HUDEP-2 (cell line): ENCODE measurements at regions not wholly inside any gene's neighbourhood (a gene's known extent, or its start where the extent isn't known, plus 50 kb on each side); places are given as distances from the start of the nearest gene placed in this dataset.
"Not testable (repeated sequence)": the region's sequence is repeated elsewhere in the genome, so short reads cannot be mapped to it uniquely, and the experiment has no call there.

Experiments
- DNase-seq, 76 experiments: peaks; one replicate each; lab custom pipeline; 2025; ENCODE audit not compliant: unreplicated experiment in 76 of 76; lab: John Stamatoyannopoulos, UW

- DNase-seq = peak in 9 of 76 experiments; percentile 1 to 36 (median 9)
Observed at GRCh38 chr1:213572912-213573647, 414.7 kb upstream of the PROX1 start.

DNA sequence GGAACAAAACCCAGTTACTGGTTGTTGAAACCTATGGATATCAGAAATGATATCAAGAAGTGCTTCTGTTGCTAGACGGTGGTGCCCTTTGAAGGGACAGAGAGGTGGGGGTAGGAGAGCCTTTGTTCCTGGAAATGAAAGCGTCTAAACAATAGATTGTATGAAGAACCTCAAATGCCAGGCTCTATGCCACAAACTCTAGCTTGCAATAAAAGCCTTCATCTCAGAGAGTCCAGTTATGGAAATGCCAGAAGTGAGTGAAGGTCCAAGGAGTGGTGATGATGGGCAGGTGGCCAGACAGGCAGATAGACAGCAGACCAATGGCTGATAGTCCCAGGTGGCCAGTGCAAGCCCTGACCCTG, 414.1 kb upstream of the PROX1 start:
- DNase-seq = no peak

DNA sequence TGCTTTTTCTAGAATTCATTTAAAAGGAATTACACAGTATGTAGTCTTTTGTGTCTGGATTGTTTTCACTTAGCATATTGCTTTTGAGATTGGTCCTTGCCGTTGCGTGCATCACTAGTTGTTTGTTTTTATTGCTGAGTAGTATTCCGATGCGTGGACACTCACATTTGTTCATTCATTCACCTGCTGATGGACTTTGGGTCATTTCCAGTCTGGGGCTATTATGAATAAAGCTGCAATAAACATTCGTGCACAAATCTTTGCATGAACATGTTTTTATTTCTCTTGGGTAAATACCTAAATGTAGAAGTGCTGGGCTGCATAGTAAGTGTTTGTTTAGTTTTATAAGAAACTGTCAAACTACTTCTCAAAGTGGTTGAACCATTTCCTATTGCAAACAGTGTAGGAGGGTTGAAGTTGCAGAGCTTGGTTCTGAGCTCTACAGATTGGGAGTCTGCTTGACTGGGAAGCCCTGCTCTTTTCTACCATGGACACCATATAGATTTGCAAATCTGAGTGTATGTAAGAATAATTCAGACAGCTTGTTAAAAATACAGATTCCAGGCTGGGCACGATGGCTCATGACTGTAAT, 404.7 kb upstream of the PROX1 start:
- no peak for DNase-seq

DNA sequence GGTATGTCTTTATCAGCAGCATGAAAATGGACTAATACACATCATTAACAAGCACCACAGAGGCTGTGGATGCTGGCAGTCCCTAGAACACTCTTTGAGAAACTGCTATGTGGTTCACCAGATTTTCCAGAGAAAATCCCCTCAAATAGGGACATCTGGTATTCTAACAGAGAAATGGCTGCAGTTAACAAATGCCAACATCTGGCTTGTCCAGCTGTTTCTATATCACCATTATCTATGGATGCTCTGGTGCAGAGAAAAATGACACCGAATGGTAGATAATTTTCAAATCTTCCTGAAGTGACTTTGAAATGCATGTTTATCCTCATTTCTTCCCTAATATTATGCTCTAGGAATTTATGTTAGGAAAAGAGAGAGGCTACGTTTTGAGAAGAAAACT, 403.5 kb upstream of the PROX1 start:
- DNase-seq = no peak

- no peak for DNase-seq
Observed at GRCh38 chr1:213585402-213585801, 402.4 kb upstream of the PROX1 start.

DNA sequence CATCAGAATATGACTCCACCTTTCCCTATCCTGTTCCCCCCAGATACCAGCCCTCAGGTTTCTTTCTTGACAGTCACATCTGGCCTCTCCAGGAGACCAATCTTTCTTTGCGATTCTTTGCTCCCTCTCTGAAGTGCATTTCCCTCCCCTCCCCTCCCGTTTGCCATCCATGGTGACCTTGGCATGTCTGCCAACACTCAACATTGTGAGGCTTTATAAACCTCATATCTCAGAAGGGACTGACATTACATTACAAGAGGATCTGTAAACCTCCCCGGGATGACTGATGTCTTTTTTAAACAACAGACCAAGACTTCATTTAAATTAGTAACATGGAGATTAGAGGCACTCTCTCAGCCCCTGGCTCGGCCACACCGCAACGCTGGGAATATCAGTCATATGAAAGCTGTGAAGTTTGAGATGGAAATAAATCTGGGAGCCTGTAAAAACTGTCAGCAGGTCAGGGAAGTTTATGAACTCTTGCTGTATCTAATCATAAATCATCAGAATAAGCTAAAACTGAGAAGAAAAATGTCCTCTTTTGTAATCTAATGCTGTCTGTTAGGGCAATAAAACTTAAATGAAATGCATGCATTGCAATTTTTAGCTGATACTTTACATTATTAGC, 401.7 kb upstream of the PROX1 start:
- DNase-seq = no peak

DNA sequence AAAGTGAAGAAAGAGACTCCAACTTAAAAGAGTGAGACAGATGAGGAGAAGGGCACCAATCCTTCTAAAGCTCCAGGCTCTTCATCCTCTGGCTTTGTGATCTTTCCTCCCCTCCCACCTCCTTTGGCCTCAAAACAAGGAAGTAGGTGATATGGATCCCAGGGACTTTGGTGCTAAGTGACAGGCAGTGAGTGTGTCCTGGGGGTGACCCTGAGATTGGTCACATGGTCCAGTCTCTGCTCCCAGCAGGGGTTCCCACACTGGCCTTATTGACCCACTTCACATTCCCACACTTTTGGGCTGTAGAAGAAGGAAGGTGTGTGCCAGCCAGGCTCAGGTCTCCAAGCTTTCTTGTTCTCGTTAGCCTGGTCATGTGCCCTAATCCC, 401.2 kb upstream of the PROX1 start:
- no peak for DNase-seq

- DNase-seq = no peak
Observed at GRCh38 chr1:213596729-213597128, 391.0 kb upstream of the PROX1 start.

DNA sequence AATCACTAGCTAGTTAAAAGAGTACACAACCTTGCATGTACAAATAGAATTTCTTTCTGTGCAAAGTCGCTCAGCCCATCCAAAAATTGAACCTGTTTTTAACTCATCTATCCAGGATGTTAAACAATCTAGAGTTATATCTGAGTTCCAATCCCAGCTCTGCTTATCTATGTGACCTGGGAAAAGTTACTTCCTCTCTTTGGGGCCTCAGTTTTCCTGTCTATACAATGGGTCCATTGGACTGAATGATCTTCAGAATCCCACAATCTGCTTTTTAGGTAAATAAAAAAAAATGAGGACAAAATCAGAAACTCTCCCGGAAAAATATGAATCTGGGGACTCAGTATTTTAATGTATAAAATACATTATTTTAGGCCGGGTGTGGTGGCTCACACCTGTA, 389.5 kb upstream of the PROX1 start:
- DNase-seq = no peak

- peak in 2 of 76 experiments; percentile 1 to 9 for DNase-seq
Observed at GRCh38 chr1:213600879-213601278, 386.9 kb upstream of the PROX1 start.

- DNase-seq = not testable (repeated sequence)
Observed at GRCh38 chr1:213601705-213602104, 386.1 kb upstream of the PROX1 start.

GRCh38 chr1:213602796-213603486, 384.8 kb upstream of the PROX1 start:
- DNase-seq = no peak

DNA sequence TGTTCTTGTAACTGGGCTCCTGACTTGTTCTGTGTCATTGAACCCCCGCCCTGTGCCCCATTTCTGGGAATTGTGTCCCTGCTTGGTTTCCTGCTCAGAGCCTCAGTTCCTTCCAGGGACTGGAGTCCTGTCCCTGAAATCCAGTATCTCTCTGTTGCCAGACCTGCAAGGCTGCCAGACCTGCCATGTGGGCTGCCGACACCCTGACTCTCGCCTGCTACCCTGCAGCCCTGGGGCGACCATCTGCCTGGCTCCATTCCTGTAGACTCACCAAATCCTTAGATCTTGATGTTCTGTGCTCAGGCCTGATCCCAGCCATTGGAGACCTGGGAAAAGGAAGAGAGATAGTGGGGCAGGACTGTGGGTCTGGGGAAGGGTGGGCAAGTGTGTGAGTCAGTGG, 383.3 kb upstream of the PROX1 start:
- DNase-seq = peak in 53 of 76 experiments; percentile 4 to 74 (median 32)

- peak in 66 of 76 experiments; percentile 1 to 81 (median 53) for DNase-seq
Observed at GRCh38 chr1:213605732-213606131, 382.0 kb upstream of the PROX1 start.

DNA sequence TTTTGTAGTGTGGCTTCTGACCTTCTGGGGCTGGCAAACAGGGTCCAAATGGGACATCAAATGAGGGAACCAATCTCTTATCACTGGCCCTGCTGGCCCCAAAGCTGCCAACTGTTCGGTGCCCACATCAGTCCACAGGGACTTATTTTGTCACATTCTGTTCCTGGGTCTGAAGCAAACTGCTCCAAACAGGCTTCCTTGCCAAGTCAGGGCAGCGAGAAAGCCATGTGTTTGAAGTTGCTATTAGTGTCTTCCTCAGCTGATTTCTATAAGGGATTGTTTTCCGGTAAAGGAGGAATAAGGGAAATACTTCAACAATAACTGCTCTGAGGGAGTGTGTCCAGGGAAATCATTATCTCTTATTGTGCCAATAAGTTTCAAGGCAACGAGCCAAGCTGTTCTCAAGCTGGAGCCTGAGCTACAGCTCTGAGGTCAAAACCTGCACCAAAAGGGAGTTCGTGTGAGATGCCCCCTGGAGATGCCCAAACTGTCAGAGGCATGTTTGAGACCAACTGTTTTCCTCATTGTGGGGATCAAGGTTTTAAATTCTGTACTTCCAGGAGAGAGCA, 381.4 kb upstream of the PROX1 start:
- peak in 36 of 76 experiments; percentile 5 to 64 (median 21) for DNase-seq

DNA sequence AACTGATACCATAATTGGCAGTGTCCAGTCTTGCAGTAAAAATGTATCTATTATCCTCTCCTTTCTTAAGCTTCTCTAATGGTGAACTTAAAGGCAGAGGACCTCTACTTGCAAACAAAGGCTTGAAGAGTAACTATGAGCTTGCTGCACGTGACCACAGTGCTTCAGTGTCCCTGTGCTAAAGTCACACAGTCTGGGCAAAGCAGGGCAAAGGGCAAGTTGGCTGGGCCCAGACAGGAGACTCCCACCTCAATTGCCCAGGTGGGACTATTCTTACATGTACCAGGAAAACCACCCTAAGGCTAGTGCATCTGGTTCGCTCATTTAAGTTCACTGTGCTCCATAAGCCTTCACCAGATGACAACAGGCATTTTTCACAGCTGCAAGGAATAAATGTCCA, 374.2 kb upstream of the PROX1 start:
- DNase-seq = no peak

- DNase-seq = no peak
Observed at GRCh38 chr1:213615226-213615916, 372.4 kb upstream of the PROX1 start.

GRCh38 chr1:213617133-213617532, 370.6 kb upstream of the PROX1 start:
- no peak for DNase-seq

GRCh38 chr1:213618094-213618493, 369.7 kb upstream of the PROX1 start:
- DNase-seq = no peak

DNA sequence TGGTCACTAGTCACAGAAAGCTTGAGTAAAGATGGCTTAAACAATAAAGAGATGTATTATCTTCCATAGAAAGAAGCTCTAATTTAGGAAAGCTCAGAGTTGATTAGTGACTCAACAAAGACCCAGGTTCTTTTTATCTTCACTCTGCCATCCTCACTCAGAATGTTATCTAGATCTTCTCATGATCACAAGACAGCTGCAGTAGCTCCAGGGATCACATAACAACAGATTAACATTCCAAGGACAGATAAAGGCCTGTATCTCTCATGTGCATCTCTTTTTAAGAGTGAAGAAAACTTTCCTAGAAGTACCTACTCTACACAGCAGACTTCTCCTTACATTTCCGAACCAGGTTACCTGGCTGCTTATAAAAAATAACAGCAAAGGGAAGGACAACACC, 368.7 kb upstream of the PROX1 start:
- DNase-seq = peak in 2 of 76 experiments; percentile 18 to 27

DNA sequence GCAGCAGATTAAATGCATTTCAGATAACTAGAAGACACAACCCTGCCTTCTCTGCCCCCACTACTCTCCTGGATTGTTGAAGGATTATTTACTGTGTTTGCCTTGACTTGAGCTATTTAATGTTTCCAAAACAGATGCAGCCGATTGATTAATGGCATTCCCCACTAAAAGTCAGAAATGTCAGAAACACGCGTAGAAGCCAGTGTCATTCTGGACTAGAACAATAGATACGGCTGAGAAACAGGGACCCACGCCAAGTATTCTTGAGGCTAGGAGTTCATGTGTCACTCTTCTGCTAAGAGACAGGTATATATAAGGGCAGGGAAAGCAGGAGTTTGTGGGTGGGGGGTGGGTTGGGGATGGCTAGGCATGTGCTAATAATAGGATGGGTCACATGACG, 366.7 kb upstream of the PROX1 start:
- no peak for DNase-seq
